Right renal cortex interstitium (tissue), 3 donors: ENCODE measurements at regions not wholly inside any gene's neighbourhood (a gene's known extent, or its start where the extent isn't known, plus 50 kb on each side); places are given as distances from the start of the nearest gene placed in this dataset.

Experiments used
- DNase-seq, 3 donors: peaks; one replicate each; pipeline ENCODE4 v3.0.0-alpha.2; 2013; ENCODE audit warnings: low read depth in 3 of 3, low spot score in 2 of 3

DNA sequence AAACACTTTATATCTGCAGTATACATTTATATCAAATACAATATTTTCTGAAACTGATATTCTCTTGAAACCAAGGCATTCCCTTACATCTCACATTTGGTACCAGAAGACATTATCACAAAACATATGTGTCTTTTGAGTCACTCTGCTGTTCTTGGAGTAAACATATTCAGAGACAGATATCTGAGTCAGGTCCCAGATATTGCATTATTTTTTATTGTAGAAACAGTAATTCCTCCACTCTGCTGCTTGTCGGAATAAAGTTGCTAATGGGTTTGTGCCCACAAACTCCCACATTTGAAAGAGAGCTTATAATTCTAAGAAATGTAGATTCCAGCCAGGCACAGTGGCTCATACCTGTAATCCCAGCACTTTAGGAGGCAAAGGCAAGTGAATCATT is 261.1 kb upstream of the DAPK1 start:
- no peak for DNase-seq

- no peak for DNase-seq
Measured at GRCh38 chr9:87237336-87237735, 260.3 kb upstream of the DAPK1 start.

- DNase-seq, result peak in 1 of 3 donors; percentile 27
Measured at GRCh38 chr9:87238545-87238944, 259.1 kb upstream of the DAPK1 start.

DNA sequence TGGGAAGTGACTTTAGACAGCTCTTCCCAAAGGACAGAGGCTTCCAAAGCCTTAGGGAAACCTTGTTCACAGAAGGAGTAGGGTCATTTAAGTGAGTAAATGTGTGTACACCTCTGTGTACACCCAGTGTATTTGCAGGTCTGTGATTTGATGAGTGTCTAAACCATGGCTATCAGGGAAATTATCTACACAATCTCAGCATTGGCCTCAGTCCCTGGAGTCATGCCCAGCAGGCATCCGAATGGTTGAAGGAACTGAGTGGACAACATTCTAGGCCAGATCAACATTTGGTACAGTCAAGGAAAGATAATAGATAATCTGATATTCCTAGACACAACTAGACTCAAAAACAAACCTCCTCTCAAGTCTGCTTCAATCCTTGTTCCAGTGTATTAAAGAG is 258.4 kb upstream of the DAPK1 start:
- DNase-seq, result no peak

DNA sequence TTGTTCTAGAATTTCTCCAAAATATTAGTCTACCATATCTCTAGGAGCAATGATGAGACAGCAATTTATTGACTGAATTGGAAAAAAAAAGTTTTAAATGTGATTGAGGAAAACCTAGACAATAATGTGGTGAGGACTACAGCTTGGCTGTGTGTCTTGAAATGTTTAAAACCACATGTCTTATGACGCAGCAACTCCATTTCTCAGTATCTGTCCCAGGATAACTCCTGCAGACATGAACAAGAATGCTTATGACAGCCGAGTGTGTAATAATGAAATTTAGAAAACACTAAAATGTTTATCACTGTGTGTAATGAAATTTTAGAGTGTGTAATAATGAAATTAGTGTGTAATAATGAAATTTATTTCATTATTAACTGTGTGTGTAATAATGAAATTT is 254.1 kb upstream of the DAPK1 start:
- DNase-seq, result no peak

GRCh38 chr9:87245271-87245670 is 252.4 kb upstream of the DAPK1 start:
- DNase-seq, result no peak

DNA sequence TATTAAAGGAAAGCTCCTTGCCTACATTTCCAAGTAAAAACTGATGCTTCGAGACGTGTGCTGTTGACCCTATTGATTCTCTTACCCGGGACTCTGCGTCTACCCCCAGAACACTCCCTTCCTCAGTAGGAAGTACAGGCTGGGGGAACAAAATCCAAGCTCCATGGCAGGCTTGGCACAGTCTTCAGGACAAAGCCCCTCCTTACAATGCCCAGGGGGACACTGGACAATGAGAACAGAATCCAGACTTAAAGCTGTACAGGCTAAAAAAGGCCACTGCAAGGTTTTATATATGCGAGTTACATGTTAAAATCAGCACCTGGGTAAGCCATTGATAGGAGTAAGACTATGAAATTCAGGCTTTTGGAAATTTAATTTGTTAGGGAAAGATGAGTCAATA is 250.6 kb upstream of the DAPK1 start:
- no peak for DNase-seq

- no peak for DNase-seq
Measured at GRCh38 chr9:87249029-87249428, 248.6 kb upstream of the DAPK1 start.

DNA sequence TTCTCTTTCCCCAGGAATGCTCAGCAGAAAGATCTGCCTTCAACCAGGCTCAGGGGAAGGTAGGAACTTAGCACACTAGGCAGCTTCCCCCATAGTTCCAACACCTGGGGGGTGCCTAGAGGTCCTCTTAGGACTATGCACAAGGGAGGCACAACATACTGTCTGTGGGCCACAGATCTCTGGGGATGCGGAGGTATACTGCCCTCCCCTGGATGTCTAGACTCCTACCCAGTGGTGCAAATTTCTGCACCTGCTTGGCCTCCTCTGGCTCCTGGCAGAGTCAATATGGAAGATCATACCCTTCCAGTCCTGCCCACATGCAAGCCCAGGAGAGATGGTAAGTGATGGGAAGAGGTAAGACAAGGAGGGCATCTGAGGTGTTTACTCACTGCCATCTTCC is 247.5 kb upstream of the DAPK1 start:
- DNase-seq, result no peak

- DNase-seq, result no peak
Measured at GRCh38 chr9:87255431-87256155, 242.1 kb upstream of the DAPK1 start.

DNA sequence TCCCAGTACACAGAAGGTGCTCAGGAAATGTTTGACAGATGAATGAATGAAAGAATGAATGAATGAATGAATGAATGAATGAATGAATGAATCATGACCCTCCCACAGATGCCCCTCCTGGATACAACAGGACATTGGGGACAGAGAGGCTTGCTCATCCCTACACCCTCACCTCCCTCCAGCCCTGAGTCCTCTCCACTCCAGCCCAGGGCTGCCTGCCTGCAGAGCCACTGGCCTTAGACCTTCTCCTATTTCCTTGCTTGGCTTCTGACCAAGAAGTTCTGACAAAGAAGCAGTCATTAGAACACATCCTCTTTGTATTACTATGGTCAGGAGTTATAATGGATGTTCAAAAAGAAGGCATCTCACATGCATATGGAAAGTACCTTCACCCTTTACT is 240.7 kb upstream of the DAPK1 start:
- DNase-seq, result no peak

DNA sequence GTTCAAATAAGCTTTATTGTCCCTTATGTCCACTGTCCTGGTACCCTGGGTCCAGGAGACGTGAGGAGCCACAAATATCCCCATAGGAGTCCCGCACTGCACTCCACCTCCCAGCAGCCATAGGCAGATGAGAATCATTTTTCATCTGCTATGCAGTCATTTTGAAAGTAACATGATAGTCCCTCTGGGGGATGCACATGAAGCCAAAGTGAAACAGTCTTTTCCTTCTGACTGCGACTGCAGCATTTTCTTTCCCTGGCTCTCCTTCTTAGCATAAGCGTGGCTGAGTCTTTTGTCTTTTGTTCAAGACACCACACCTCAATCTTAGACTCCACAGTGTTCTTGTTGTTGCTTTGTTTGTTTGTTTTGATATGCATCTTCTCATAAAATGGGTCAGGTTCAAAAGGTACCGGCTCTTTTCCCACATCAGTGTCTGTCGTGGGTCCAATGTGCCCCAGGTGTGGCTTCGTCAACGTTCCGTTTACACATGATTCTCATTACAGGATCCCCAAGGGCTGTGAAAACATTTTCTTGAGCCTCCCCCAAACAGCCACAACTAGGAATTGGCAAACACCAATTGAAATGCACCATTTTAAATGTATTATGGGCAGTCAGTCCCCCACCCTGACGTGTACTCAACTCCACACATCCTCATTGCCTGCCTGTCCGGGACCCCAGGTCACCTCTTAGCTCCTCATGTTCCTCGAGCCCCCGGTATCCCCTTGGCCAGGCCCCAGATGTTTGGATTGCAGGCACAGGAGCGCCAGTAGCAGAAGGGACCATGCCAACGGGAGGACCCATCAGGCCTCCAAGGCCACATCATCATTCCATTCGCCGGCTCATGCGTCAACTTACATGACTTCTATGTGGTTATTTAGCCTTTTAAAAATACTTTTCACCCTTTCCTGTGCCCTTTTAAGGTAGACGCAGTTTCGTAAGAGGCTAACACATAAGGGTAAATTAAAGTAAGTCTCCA is 237.8 kb upstream of the DAPK1 start:
- DNase-seq, result peak in 2 of 3 donors; percentile 10 to 19

DNA sequence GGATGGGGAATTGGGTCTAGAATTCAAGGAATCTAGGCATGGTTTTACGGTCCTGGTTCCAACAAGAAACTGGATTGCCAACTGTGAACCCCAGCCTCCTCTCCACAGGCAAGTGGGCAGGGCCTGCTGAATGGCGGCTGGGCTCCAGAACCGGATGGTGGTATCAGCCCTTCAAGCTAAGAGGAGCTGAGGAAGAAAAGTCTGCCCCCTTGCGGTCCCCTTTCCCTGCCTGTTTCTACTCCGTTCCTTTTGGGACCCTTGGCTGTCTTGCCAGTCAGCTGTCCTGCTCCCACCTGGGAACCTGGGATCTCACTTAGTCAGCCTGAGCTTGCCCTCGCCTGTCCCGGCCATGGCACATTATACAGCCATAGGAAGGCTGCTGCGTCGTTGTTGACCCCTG is 234.4 kb upstream of the DAPK1 start:
- no peak for DNase-seq

GRCh38 chr9:87266697-87267096 is 231.0 kb upstream of the DAPK1 start:
- no peak for DNase-seq

GRCh38 chr9:87267251-87268070 is 230.2 kb upstream of the DAPK1 start:
- DNase-seq, result no peak

DNA sequence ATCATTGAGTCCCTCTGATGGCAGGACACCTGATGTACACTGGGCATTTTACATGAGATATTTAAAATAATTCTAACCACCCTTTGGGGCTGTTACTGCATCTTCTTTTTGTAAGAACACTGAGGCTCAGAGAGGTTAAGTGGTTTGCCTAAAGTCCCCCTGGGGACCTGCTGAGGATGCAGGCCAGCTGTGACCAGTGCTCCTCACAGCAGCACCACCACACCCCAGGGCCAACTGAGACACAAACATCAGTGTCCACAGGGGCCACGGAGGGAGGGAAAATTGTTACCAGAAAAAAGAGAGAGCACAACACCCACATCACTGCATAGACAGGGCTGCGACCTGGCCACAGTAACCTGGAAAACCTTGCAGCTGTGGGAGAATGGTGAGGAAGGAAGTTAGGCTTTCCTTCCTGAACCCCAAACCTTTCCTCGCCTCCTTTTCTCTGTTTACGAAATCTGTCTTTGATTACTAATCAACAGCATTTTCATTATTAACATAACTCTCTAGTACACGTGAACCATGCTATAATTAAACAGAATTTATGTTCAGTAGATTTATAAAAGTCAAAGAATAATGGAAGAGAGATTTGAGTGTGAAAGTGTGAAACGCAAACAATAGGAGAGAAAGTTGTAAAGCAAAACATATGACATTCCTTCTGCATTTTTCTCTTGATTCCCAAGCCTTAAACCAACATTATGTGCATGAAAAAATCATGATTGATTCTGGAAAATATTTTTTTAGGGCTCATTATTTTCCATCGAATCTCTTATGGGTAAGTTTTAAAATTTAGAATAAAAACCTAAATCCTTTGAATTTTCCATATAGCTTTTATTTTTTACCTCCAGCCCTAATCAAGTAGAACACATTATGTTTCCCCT is 228.1 kb upstream of the DAPK1 start:
- DNase-seq, result no peak

- DNase-seq, result peak in 2 of 3 donors; percentile 13 to 15
Measured at GRCh38 chr9:87270221-87270847, 227.3 kb upstream of the DAPK1 start.

DNA sequence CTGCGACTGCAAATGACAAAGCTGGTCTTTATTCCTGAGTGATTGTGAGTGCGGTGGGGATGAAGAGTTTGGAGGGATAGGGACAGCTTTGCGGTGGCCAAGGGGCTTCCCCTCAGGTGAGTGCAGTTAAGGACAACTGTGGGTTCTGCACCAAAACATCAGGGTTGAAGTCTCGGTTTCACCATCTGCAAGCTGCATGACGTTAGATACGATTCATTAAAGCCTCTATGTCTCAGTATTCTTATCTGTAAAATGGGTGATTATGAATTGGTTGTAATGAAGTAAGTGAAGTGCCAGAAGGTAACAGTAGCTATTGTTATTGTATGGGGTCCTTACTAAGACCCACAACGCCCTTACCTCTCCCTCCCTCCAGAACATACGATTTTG is 226.8 kb upstream of the DAPK1 start:
- no peak for DNase-seq

GRCh38 chr9:87271696-87272477 is 225.8 kb upstream of the DAPK1 start:
- no peak for DNase-seq
